M059J (cell line): ENCODE measurements at regions not wholly inside any gene's neighbourhood (a gene's known extent, or its start where the extent isn't known, plus 50 kb on each side); places are given as distances from the start of the nearest gene placed in this dataset.
A peak's percentile ranks its signal among the peaks of the same experiment; 100 is the strongest.
"Not testable (repeated sequence)": the region's sequence is repeated elsewhere in the genome, so short reads cannot be mapped to it uniquely, and the experiment has no call there.

Source experiments
- DNase-seq: peaks from one replicate; pipeline ENCODE4 v3.0.0-alpha.2; 2012; ENCODE audit warnings: low read depth

GRCh38 chr3:69485489-69485888 is 99.6 kb upstream of the FRMD4B start:
- DNase-seq = no peak

- no peak for DNase-seq
Observed at GRCh38 chr3:69484507-69485393, 98.9 kb upstream of the FRMD4B start.

- DNase-seq = no peak
Observed at GRCh38 chr3:69483449-69483848, 97.6 kb upstream of the FRMD4B start.

- DNase-seq = not testable (repeated sequence)
Observed at GRCh38 chr3:69480986-69481385, 95.1 kb upstream of the FRMD4B start.

GRCh38 chr3:69474186-69474585 is 88.3 kb upstream of the FRMD4B start:
- DNase-seq = no peak

- DNase-seq = no peak
Observed at GRCh38 chr3:69472093-69472492, 86.2 kb upstream of the FRMD4B start.

GRCh38 chr3:69463531-69463930 is 77.6 kb upstream of the FRMD4B start:
- DNase-seq = no peak

GRCh38 chr3:69462826-69463100 is 76.9 kb upstream of the FRMD4B start:
- no peak for DNase-seq

- peak; percentile 3 for DNase-seq
Observed at GRCh38 chr3:69462022-69462825, 76.3 kb upstream of the FRMD4B start.

- DNase-seq = peak; percentile 9
Observed at GRCh38 chr3:69460034-69460433, 74.1 kb upstream of the FRMD4B start.

GRCh38 chr3:69458803-69459365 is 73.0 kb upstream of the FRMD4B start:
- DNase-seq = no peak

GRCh38 chr3:69456631-69457030 is 70.7 kb upstream of the FRMD4B start:
- no peak for DNase-seq

- no peak for DNase-seq
Observed at GRCh38 chr3:69454204-69454787, 68.4 kb upstream of the FRMD4B start.

GRCh38 chr3:69452295-69452694 is 66.4 kb upstream of the FRMD4B start:
- no peak for DNase-seq

GRCh38 chr3:69451594-69451993 is 65.7 kb upstream of the FRMD4B start:
- no peak for DNase-seq

GRCh38 chr3:69448877-69449276 is 63.0 kb upstream of the FRMD4B start:
- no peak for DNase-seq

- DNase-seq = no peak
Observed at GRCh38 chr3:69446402-69447072, 60.6 kb upstream of the FRMD4B start.

- DNase-seq = no peak
Observed at GRCh38 chr3:69445498-69445897, 59.6 kb upstream of the FRMD4B start.

GRCh38 chr3:69445024-69445423 is 59.1 kb upstream of the FRMD4B start:
- DNase-seq = peak; percentile 43

- DNase-seq = peak; percentile 36
Observed at GRCh38 chr3:69443457-69443920, 57.6 kb upstream of the FRMD4B start.

GRCh38 chr3:69442771-69443311 is 57.0 kb upstream of the FRMD4B start:
- DNase-seq = no peak
